Vagina (tissue), 2 donors: ENCODE measurements at regions not wholly inside any gene's neighbourhood (a gene's known extent, or its start where the extent isn't known, plus 50 kb on each side); places are given as distances from the start of the nearest gene placed in this dataset.

ENCODE experiments used
- POLR2A ChIP-seq, 2 donors: fragments of 450-650 bp; IDR thresholded peaks; one replicate each; pipeline ENCODE4 v1.6.1; 2017; ENCODE audit warnings: antibody characterized with exemption in 2 of 2, mild to moderate bottlenecking in 2 of 2, moderate library complexity in 2 of 2
- POLR2AphosphoS5 ChIP-seq, 2 donors: sonication (generic); formaldehyde crosslinking; IDR thresholded peaks; one replicate each; pipeline ENCODE4 v1.9.0; 2017; ENCODE audit warnings: antibody characterized with exemption in 2 of 2, mild to moderate bottlenecking in 2 of 2, low read depth in 1 of 2; ENCODE audit not compliant: insufficient read depth in 1 of 2
- TF ChIP-seq, protein P1 (sequence below), 3 experiments: fragments of 450-650 bp in 2 of 3; fragments of 200-600 bp in 1 of 3; sonication (generic) in 1 of 3; IDR thresholded peaks; one replicate each; pipeline ENCODE4 v1.5.1; 2017 to 2019; ENCODE audit warnings: antibody characterized with exemption in 3 of 3, mild to moderate bottlenecking in 2 of 3, moderate library complexity in 2 of 3

DNA sequence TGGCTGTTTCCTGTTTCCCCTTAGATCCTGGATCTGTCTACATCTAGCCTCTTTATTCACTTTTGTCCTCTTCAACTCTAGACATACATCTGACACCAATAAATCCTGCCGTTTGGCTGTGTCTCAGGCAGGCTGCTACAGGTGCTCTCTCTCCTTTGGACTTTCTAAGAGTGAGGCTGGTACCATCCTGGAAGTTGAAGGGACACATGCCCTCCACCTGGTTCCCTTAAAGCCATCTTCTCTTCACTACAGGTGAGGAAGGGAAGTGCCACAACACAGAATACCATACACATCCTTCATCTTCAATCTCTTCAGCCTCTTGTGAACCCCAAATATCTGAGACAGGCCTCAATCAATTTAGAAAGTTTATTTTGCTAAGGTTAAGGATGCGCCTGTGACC lies 137.9 kb downstream of the BACH1 start:
- TF ChIP-seq POLR2A (IDR thresholded peaks at IDR 0.05) (no peak), POLR2AphosphoS5 (IDR thresholded peaks at IDR 0.05; ENCODE audit: insufficient read depth in 1 of 2, low read depth in 1 of 2) (no peak)
- TF ChIP-seq, protein P1, sequence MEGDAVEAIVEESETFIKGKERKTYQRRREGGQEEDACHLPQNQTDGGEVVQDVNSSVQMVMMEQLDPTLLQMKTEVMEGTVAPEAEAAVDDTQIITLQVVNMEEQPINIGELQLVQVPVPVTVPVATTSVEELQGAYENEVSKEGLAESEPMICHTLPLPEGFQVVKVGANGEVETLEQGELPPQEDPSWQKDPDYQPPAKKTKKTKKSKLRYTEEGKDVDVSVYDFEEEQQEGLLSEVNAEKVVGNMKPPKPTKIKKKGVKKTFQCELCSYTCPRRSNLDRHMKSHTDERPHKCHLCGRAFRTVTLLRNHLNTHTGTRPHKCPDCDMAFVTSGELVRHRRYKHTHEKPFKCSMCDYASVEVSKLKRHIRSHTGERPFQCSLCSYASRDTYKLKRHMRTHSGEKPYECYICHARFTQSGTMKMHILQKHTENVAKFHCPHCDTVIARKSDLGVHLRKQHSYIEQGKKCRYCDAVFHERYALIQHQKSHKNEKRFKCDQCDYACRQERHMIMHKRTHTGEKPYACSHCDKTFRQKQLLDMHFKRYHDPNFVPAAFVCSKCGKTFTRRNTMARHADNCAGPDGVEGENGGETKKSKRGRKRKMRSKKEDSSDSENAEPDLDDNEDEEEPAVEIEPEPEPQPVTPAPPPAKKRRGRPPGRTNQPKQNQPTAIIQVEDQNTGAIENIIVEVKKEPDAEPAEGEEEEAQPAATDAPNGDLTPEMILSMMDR (IDR thresholded peaks at IDR 0.05) = no peak
